ENCODE measurements at regions not wholly inside any gene's neighbourhood (a gene's known extent, or its start where the extent isn't known, plus 50 kb on each side); places are given as distances from the start of the nearest gene placed in this dataset.

- peak; percentile 37 for DNase-seq
These were observed 51.4 kb upstream of the TMEM132E start for GRCh38 chr17:34527908-34528470.

- DNase-seq = no peak
These were observed 52.1 kb upstream of the TMEM132E start for GRCh38 chr17:34527136-34527907.

GRCh38 chr17:34525651-34526050, 53.7 kb upstream of the TMEM132E start:
- no peak for DNase-seq

GRCh38 chr17:34521955-34522354, 57.4 kb upstream of the TMEM132E start:
- DNase-seq = no peak

DNA sequence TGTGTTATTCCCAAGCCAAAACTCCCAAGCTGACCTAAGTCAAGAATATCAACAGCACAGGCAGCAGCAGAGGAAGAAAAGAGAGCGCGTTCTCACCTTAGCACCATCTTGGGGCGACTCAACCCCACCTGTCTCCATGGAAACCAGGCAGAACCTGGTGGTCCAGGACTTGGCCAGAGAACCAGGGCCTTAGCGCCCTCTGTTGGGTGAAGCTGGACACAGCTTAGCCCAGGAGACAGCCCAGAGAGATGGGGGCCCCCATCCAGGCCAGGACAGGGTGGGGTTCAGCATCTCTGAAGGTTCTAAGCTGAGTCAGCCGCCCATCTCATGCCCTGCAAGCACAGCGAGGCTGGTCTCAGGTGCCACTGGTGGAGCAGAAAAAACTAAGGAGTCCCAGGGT, 60.1 kb upstream of the TMEM132E start:
- DNase-seq = peak; percentile 44

- no peak for DNase-seq
These were observed 62.0 kb upstream of the TMEM132E start for GRCh38 chr17:34517406-34517805.

DNA sequence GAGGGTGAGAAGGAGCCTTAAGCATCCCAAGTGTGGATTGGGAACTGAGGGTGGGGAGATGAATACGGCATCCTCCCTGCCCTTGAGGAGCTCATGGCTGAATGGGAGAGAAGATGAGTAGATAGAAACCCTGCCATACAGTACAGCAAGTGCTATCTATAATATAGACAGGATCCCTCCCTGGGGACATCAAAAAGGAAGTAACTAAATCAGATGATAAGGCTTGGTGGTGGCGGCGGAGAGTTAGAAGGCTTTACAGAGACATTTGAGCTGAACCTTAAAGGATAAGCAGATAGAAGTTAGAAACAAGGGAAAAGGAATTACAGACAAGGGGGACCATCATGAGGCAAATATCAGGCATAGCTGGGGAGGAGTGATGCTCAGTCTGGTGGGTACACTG, 67.5 kb upstream of the TMEM132E start:
- DNase-seq = peak; percentile 9

- DNase-seq = no peak
These were observed 68.1 kb upstream of the TMEM132E start for GRCh38 chr17:34511265-34511664.

- DNase-seq = no peak
These were observed 74.4 kb upstream of the TMEM132E start for GRCh38 chr17:34504814-34505484.

DNA sequence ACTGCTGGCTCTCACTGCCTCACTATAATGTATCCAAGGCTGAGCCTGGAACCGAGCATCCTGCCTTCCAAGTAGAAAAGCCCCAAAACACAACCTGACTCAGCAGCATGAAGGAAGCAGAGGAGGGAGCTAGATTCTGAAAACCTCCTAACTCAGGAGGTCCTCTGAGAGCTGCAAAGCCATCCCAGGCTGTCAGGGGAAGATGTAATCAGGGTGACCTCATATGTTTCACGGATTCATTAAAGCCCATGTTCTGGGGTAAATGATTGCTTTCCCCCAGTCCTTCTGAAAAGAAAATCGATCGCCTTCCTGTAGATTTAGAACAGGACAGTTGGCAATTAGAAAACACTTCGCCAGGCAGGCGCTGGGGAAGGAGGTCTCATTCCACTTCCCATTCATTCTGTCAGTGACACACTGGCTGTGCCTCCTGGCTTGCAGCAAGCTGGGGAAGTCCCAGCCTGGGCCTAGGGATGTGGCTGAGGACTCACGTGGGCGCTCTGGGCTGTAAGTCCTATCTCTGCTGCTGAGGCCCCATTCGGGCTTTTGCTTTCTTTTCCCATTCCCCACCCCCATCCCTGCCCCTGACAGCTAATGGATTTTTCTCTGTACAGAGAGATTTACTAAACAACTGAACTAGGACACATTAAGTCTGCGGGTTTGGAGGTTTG, 75.7 kb upstream of the TMEM132E start:
- no peak for DNase-seq

DNA sequence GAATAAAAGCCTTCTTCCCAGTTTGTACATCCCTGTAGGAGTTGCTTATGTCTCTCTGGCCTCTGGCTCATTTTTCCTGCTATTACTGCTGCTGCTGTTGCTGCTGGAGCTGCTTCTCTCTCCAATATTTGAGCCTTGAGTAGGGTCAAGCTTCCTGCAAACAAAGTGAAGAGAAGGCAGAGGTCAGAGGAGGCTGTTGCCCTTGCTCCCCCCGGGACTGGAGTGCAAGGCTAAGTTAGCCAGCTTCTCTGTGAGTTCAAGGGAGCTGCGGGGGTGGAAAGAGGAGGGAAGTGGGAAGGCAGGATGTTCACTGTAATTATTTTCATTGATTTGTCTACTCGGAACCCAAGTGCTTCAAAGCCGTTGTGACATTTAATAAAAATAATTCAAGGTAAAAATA, 77.0 kb upstream of the TMEM132E start:
- no peak for DNase-seq

GRCh38 chr17:34499576-34499975, 79.8 kb upstream of the TMEM132E start:
- DNase-seq = peak; percentile 72

GRCh38 chr17:34493917-34494316, 85.5 kb upstream of the TMEM132E start:
- DNase-seq = no peak

GRCh38 chr17:34487626-34488025, 91.8 kb upstream of the TMEM132E start:
- DNase-seq = peak; percentile 13

GRCh38 chr17:34486761-34487160, 92.6 kb upstream of the TMEM132E start:
- DNase-seq = no peak

- peak; percentile 59 for DNase-seq
These were observed 93.4 kb upstream of the TMEM132E start for GRCh38 chr17:34485999-34486398.

GRCh38 chr17:34484193-34484733, 95.1 kb upstream of the TMEM132E start:
- DNase-seq = no peak

DNA sequence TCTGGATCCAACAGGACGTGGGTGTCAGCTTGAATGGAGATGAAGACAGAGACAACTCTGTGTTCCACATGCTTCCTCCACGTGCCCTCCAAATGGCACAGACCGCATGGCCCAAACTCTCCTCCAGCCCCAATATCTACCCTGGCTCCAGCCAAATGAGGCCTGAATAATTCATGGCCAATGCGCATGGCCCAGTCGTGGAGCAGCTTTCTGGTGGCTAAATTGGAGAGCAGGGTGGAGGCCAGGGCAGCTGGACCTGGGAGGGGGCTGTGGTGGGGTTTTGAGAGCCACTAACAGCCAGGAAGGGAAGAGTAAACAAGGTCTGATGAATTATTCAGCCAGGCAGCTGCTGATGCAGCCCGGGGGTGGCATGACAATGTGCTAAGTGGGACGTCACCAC, 96.7 kb upstream of the TMEM132E start:
- no peak for DNase-seq

- DNase-seq = no peak
These were observed 97.6 kb upstream of the TMEM132E start for GRCh38 chr17:34481779-34482178.

DNA sequence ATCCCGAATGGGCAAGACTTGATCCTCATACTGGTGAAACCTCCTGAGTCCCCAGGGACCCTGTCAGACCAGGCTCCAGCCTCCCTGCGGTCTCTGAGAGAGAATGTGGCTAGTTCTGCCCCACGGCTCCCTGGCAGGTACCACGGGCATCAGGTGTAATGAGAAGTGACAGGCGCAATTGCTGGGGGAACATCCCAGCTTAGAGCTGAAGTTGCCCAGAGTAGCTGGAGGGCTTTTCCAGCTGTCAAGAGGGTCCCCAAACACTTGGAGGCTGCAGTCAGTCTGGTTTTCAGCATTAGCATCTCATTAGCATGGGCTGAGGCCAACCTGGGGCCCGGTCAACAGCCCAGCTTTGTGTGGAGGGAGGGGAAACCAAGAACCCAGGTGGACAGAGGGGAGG, 100.0 kb upstream of the TMEM132E start:
- DNase-seq = no peak

DNA sequence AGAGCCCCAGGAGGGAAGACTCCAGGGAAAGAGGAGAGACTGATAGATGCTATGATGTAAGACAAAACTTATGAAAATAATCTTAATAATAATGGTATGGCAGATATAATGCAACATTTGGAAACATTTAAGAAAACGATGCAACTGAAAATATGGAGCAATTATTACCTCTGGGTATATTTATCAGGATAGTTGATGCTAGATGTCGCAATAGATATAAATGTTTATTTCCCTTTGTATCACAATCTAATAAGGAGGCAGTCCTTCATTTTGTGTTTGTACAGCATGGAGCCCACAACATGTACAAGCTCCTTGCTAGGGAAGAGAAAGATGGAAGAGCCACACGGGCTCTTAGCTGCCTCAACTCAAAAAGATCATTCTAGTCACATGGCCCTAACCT, 101.1 kb upstream of the TMEM132E start:
- no peak for DNase-seq

DNA sequence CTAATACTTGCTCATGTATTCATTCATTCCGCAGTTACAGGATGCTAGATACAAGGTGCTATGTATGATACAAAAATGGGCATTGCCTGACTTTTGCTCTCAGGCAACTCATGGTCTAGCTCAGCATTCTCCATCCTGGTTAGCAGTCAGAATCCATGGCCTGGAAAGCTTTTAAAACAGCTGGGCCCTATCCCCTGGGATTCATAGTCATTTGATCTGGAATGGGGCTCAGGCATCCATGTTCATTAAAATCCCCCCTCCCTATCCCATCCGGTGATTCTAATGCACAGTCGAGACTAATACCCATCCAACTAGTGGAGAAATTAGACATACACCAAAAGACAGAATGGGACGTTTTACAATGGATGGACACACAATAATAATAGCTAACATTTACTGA, 104.1 kb upstream of the TMEM132E start:
- no peak for DNase-seq

DNA sequence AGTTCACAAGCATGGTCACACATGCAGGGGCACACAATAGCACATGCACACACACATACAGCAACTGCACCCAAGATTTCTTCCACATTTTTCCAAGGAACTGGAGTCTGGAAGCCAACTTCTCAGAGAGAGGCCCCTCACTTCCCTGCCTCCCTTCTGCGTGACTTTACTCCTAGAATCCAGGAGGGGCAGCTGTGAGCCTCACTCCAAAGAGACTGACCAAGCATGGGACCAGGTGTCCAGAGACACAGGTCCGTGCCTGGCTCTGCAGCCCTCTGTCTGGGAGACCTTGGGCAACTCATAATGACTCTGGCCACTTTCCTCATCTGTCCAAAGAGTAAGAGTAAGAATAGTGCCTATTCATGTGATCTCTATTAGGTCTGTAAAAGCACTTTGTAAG, 104.7 kb upstream of the TMEM132E start:
- DNase-seq = no peak
